ENCODE measurements at regions not wholly inside any gene's neighbourhood (a gene's known extent, or its start where the extent isn't known, plus 50 kb on each side); places are given as distances from the start of the nearest gene placed in this dataset.

GRCh38 chr13:80048802-80049201 lies 292.1 kb downstream of the SPRY2 start (continued):
- peak; percentile 93 for TF ChIP-seq CUX1 (IDR thresholded peaks at IDR 0.05; ENCODE audit: insufficient replicate concordance, low read depth, low read length)
- TF ChIP-seq ATF7 (IDR thresholded peaks at IDR 0.05; ENCODE audit: low read depth): peak; percentile 97
- TF ChIP-seq NKRF (conservative IDR thresholded peaks at IDR 0.05): 0 out of 2 replicates have a peak, but pooled peaks have one; percentile 37
- TF ChIP-seq ZBTB40 (IDR thresholded peaks at IDR 0.05; ENCODE audit: borderline replicate concordance): no peak
- TF ChIP-seq GABPA (IDR thresholded peaks at IDR 0.05; ENCODE audit: low read depth): peak; percentile 61; the same call in 1 of the 2 replicates
- TF ChIP-seq MTA2 (IDR thresholded peaks at IDR 0.05; ENCODE audit: low read depth): peak; percentile 96
- TF ChIP-seq IKZF1 (conservative IDR thresholded peaks at IDR 0.05): peak; percentile 97
- peak; percentile 92; the same call in 1 of the 2 replicates for TF ChIP-seq FOXM1 (IDR thresholded peaks at IDR 0.05; ENCODE audit: low read depth, low read length)
- no peak for TF ChIP-seq KDM1A (IDR thresholded peaks at IDR 0.05; ENCODE audit: borderline replicate concordance)
- peak; percentile 68 for TF ChIP-seq SP1 (IDR thresholded peaks at IDR 0.05; ENCODE audit: low read depth, low read length)
- no peak for TF ChIP-seq ZNF384 (IDR thresholded peaks at IDR 0.05; ENCODE audit: borderline replicate concordance, low read depth, low read length)
- TF ChIP-seq BACH1 (IDR thresholded peaks at IDR 0.05; ENCODE audit: borderline replicate concordance): peak; percentile 89; the same call in 1 of the 2 replicates
- TF ChIP-seq RUNX3 (IDR thresholded peaks at IDR 0.05; ENCODE audit: low read length): peak; percentile 99
- peak; percentile 91 for TF ChIP-seq RELB (IDR thresholded peaks at IDR 0.05; ENCODE audit: low read depth)
- TF ChIP-seq SREBF2 (IDR thresholded peaks at IDR 0.05; ENCODE audit: low read length): no peak
- no peak for TF ChIP-seq NFYA (IDR thresholded peaks at IDR 0.05; ENCODE audit: borderline replicate concordance, low read depth, low read length)

Data from GM12878 (cell line).